GM23248 (cell line): ENCODE measurements at regions not wholly inside any gene's neighbourhood (a gene's known extent, or its start where the extent isn't known, plus 50 kb on each side); places are given as distances from the start of the nearest gene placed in this dataset.

Experiments
- EZH2 ChIP-seq: fragments of 200-600 bp; sonication (generic); IDR thresholded peaks from 2 replicates; pipeline ENCODE4 v1.6.1; 2018; ENCODE audit warnings: antibody characterized with exemption, mild to moderate bottlenecking; ENCODE audit not compliant: insufficient read depth, poor library complexity, severe bottlenecking
- EZH2phosphoT487 ChIP-seq: fragments of 200-600 bp; sonication (generic); IDR thresholded peaks from 2 replicates; pipeline ENCODE4 v1.6.1; 2018; ENCODE audit warnings: antibody characterized with exemption, moderate library complexity, mild to moderate bottlenecking, low read depth; ENCODE audit not compliant: insufficient read depth

DNA sequence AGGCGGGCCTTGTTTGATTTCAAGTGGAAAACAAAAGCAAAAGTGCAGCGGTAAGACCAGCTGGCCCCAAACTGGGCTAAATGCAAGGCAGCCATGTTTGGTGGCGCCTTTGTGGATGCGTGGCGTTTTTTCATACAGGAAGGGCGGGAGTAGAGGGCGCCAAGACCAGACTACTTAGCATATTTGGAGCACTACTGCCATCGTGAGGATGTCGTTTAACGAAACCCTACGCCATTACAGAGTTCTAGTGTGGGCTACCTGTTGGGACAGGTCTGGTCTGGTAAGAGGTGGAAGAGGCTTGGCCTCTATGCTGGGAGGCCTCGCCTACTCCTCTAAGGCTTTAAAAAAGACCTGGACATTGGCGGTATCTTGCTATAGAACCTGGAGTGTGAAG lies 230.7 kb upstream of the STK26 start:
- no peak for TF ChIP-seq EZH2
- TF ChIP-seq EZH2phosphoT487, result no peak
